CD4-positive, alpha-beta T cell (primary cell): ENCODE measurements at regions not wholly inside any gene's neighbourhood (a gene's known extent, or its start where the extent isn't known, plus 50 kb on each side); places are given as distances from the start of the nearest gene placed in this dataset.

Experiments used
- ATAC-seq: fragments of 200-7000 bp; cut with Tn5 transposase; one replicate; pipeline ENCODE4 v1.10.0; 2022; ENCODE audit warnings: mild to moderate bottlenecking; ENCODE audit not compliant: poor library complexity
- CTCF ChIA-PET: fragments of 350-600 bp; sonication (Branson Sonifier 250); formaldehyde crosslinking; loops from one replicate; lab custom pipeline; 2021; ENCODE audit warnings: antibody characterized with exemption, inconsistent platforms; lab: Charles Lee
- POLR2A ChIA-PET: fragments of 350-600 bp; sonication (Branson Sonifier 250); formaldehyde crosslinking; loops from one replicate; lab custom pipeline; 2021; ENCODE audit warnings: antibody characterized with exemption, inconsistent platforms; lab: Charles Lee
- DNase-seq, 14 experiments: peaks; one replicate each; pipeline ENCODE4 v3.0.0-alpha.2; 2013 to 2020; ENCODE audit warnings: mixed read lengths in 2 of 14
- H3K27ac ChIP-seq, 2 donors: one replicate each; pipeline versions ENCODE4 v1.5.1 to v1.7.0; 2013; ENCODE audit warnings: low read length in 2 of 2, low read depth in 1 of 2, mild to moderate bottlenecking in 1 of 2
- H3K27me3 ChIP-seq, 2 experiments: 1 replicate in 1 of 2; 2 replicates in 1 of 2; pipeline versions ENCODE4 v1.6.1 to v1.7.0; 2013; ENCODE audit warnings: low read length in 2 of 2, control low read depth in 1 of 2, mild to moderate bottlenecking in 1 of 2, moderate library complexity in 1 of 2; ENCODE audit not compliant: insufficient read depth in 2 of 2, control insufficient read depth in 1 of 2
- H3K36me3 ChIP-seq: one replicate; pipeline ENCODE4 v1.6.1; 2013; ENCODE audit warnings: low read length, control low read depth; ENCODE audit not compliant: insufficient read depth
- H3K4me1 ChIP-seq: one replicate; pipeline ENCODE4 v1.6.1; 2013; ENCODE audit warnings: low read length, control low read depth; ENCODE audit not compliant: insufficient read depth
- H3K4me3 ChIP-seq: one replicate; pipeline ENCODE4 v1.5.1; 2013; ENCODE audit warnings: mild to moderate bottlenecking, low read length, moderate library complexity
- H3K9me3 ChIP-seq, 2 experiments: 1 replicate in 1 of 2; 2 replicates in 1 of 2; pipeline versions ENCODE4 v1.6.1 to v1.7.0; 2013; ENCODE audit warnings: low read length in 2 of 2, mild to moderate bottlenecking in 2 of 2, control low read depth in 1 of 2, moderate library complexity in 1 of 2; ENCODE audit not compliant: control insufficient read depth in 1 of 2, insufficient read depth in 1 of 2
- H3K27ac Mint-ChIP-seq: one replicate; pipeline ENCODE4 v1.8.0; 2020; ENCODE audit warnings: mixed read lengths
- H3K27me3 Mint-ChIP-seq: one replicate; pipeline ENCODE4 v1.8.0; 2021; ENCODE audit warnings: mixed read lengths
- H3K36me3 Mint-ChIP-seq: one replicate; pipeline ENCODE4 v1.8.0; 2021; ENCODE audit warnings: low read depth, mixed read lengths
- H3K4me1 Mint-ChIP-seq: one replicate; pipeline ENCODE4 v1.8.0; 2021; ENCODE audit warnings: low read depth, mixed read lengths
- H3K4me3 Mint-ChIP-seq: one replicate; pipeline ENCODE4 v1.8.0; 2020; ENCODE audit warnings: mild to moderate bottlenecking, mixed read lengths
- H3K9me3 Mint-ChIP-seq: one replicate; pipeline ENCODE4 v1.8.0; 2020; ENCODE audit warnings: mixed read lengths
- intact Hi-C, 2 experiments: fragments of 100-400 bp; cut with DNase I in 1 of 2; cut with micrococcal nuclease in 1 of 2; formaldehyde crosslinking; loops; one replicate each; pipeline versions ENCODE4 v1.15.1 to v1.9.0; 2023 to 2025; cut with DNase I, micrococcal nuclease
- TF ChIP-seq, protein P1 (sequence below): fragments of 200-600 bp; IDR thresholded peaks from one replicate; pipeline ENCODE4 v1.8.0; 2022; ENCODE audit warnings: antibody characterized with exemption, mild to moderate bottlenecking

DNA sequence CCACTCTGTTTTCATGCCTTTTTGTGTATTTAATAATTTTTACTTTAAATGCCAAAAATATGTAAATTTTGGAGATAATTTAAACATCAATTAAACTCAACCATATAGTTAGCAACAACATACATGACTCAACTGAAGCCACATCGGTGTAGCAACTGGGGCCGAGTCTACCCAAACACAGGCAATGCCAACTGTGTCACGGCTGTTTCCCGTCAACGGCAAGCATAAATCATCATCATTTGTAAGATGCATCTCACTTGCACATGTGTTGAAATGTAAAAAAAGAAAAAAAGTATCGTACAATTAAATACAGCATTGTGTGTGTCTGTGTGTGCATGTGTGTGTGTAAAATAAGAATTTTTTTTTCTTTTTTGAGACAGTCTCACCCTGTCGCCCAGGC, 160.1 kb upstream of the TAS2R1 start:
- H3K27me3 ChIP-seq: no peaks in the 10 kb centered on the region
- TF ChIP-seq, protein P1, sequence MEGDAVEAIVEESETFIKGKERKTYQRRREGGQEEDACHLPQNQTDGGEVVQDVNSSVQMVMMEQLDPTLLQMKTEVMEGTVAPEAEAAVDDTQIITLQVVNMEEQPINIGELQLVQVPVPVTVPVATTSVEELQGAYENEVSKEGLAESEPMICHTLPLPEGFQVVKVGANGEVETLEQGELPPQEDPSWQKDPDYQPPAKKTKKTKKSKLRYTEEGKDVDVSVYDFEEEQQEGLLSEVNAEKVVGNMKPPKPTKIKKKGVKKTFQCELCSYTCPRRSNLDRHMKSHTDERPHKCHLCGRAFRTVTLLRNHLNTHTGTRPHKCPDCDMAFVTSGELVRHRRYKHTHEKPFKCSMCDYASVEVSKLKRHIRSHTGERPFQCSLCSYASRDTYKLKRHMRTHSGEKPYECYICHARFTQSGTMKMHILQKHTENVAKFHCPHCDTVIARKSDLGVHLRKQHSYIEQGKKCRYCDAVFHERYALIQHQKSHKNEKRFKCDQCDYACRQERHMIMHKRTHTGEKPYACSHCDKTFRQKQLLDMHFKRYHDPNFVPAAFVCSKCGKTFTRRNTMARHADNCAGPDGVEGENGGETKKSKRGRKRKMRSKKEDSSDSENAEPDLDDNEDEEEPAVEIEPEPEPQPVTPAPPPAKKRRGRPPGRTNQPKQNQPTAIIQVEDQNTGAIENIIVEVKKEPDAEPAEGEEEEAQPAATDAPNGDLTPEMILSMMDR: no peak
- H3K36me3 Mint-ChIP-seq: no peaks in the 10 kb centered on the region
- ChIA-PET CTCF (no interaction called here), POLR2A (no interaction called here)
- peaks cover 4% of the 10 kb centered on the region for H3K9me3 Mint-ChIP-seq
- no peaks in the 10 kb centered on the region for H3K36me3 ChIP-seq
- no peaks in the 10 kb centered on the region for H3K4me1 ChIP-seq
- no peak for DNase-seq
- H3K4me3 ChIP-seq: no peak overlapping the region
- H3K9me3 ChIP-seq: peaks cover 0 to 3% of the 10 kb centered on the region in 2 experiments
- H3K4me3 Mint-ChIP-seq: no peak overlapping the region
- H3K4me1 Mint-ChIP-seq: no peaks in the 10 kb centered on the region
- no peak overlapping the region for H3K27ac Mint-ChIP-seq
- intact Hi-C loops: no loop called here
- no peak overlapping the region for H3K27ac ChIP-seq
- H3K27me3 Mint-ChIP-seq: no peaks in the 10 kb centered on the region
- ATAC-seq: no peak

- Histone ChIP-seq H3K36me3 (no peaks in the 10 kb centered on the region), H3K4me1 (no peaks in the 10 kb centered on the region), H3K27me3 (no peaks in the 10 kb centered on the region), H3K4me3 (no peak overlapping the region), H3K9me3 (peaks cover 0 to 3% of the 10 kb centered on the region in 2 experiments), H3K27ac (no peak overlapping the region)
- H3K27me3 Mint-ChIP-seq: no peaks in the 10 kb centered on the region
- intact Hi-C loops: no loop called here
- H3K4me1 Mint-ChIP-seq: no peaks in the 10 kb centered on the region
- TF ChIP-seq, protein P1: no peak
- ATAC-seq (no peak), DNase-seq (no peak)
- no peaks in the 10 kb centered on the region for H3K36me3 Mint-ChIP-seq
- H3K9me3 Mint-ChIP-seq: peaks cover 4% of the 10 kb centered on the region
- ChIA-PET CTCF (no interaction called here), POLR2A (no interaction called here)
- H3K27ac Mint-ChIP-seq: no peak overlapping the region
- H3K4me3 Mint-ChIP-seq: no peak overlapping the region
Measured at GRCh38 chr5:9789777-9790176, 159.6 kb upstream of the TAS2R1 start.

DNA sequence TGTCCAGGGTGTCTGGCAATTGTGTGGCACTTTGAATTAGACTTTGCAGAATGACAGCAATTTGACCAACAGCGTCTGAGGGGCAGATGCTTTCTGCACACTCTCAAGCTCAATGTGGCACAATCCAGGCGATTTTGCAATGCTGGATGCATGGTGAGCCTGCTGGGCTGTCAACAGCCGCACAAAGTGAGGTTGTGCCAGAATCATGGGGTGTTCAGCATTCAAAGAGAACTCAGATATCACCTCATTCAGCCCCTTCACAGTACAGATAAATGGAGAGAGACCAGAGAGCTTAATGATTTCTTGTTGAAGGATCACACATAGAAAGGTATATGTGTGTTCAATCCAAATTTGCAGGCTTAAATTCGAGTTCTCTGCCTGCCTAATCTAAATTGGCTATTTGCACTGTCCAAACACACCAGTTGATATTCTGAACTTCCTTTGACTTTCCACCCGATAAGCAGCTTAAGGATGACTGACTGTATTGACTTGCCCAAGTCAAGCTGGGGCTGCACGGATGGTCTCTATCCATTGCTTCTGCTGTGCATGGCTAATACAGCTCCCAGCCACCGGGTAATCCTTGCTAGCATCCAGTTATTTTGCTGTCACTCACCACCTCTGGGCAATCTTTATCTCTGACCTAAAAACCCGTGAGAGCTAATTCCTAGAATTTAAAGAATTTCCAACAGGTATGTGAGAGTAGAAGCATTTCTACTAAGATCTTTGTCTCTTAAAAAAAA, 157.9 kb upstream of the TAS2R1 start:
- no peaks in the 10 kb centered on the region for H3K27me3 ChIP-seq
- ChIA-PET POLR2A (no interaction called here), CTCF (no interaction called here)
- H3K27me3 Mint-ChIP-seq: no peaks in the 10 kb centered on the region
- intact Hi-C loops: no loop called here
- H3K9me3 ChIP-seq: peaks cover 0 to 7% of the 10 kb centered on the region in 2 experiments
- H3K4me1 ChIP-seq: no peaks in the 10 kb centered on the region
- no peak overlapping the region for H3K27ac Mint-ChIP-seq
- no peaks in the 10 kb centered on the region for H3K36me3 ChIP-seq
- H3K4me3 Mint-ChIP-seq: no peak overlapping the region
- ATAC-seq: no peak
- H3K4me1 Mint-ChIP-seq: no peaks in the 10 kb centered on the region
- TF ChIP-seq, protein P1: no peak
- peaks cover 4% of the 10 kb centered on the region for H3K9me3 Mint-ChIP-seq
- H3K36me3 Mint-ChIP-seq: no peaks in the 10 kb centered on the region
- H3K4me3 ChIP-seq: no peak overlapping the region
- no peak overlapping the region for H3K27ac ChIP-seq
- DNase-seq: no peak
